ENCODE measurements at regions not wholly inside any gene's neighbourhood (a gene's known extent, or its start where the extent isn't known, plus 50 kb on each side); places are given as distances from the start of the nearest gene placed in this dataset.

DNA sequence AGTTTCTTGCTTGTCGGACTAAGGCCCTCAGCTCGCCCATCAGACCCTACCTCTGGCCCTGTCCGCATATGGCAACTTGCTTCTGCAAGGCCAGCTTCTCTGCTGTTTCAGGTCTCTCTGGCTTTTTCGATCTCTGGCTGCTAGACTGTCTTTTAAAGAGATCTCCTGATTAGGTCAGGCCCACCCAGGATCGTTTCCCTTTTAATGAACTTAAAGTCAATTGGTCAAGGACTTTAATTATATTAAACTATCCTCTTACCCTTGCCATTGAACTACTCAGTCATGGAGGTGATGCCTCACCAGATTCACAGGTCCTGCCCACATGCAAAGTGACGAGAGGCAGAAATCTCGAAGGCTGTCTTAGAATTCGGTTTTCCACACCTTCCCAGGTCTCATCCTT, 670.9 kb downstream of the GATA3 start:
- Histone ChIP-seq H3K27ac (replicated peaks) (no peak overlapping the region), H3K27me3 (ENCODE audit: insufficient read depth, poor library complexity, severe bottlenecking) (no peaks in the 10 kb centered on the region), H3K4me3 (replicated peaks; ENCODE audit: insufficient read depth, low read length) (no peak overlapping the region)
- TF ChIP-seq, protein P1, sequence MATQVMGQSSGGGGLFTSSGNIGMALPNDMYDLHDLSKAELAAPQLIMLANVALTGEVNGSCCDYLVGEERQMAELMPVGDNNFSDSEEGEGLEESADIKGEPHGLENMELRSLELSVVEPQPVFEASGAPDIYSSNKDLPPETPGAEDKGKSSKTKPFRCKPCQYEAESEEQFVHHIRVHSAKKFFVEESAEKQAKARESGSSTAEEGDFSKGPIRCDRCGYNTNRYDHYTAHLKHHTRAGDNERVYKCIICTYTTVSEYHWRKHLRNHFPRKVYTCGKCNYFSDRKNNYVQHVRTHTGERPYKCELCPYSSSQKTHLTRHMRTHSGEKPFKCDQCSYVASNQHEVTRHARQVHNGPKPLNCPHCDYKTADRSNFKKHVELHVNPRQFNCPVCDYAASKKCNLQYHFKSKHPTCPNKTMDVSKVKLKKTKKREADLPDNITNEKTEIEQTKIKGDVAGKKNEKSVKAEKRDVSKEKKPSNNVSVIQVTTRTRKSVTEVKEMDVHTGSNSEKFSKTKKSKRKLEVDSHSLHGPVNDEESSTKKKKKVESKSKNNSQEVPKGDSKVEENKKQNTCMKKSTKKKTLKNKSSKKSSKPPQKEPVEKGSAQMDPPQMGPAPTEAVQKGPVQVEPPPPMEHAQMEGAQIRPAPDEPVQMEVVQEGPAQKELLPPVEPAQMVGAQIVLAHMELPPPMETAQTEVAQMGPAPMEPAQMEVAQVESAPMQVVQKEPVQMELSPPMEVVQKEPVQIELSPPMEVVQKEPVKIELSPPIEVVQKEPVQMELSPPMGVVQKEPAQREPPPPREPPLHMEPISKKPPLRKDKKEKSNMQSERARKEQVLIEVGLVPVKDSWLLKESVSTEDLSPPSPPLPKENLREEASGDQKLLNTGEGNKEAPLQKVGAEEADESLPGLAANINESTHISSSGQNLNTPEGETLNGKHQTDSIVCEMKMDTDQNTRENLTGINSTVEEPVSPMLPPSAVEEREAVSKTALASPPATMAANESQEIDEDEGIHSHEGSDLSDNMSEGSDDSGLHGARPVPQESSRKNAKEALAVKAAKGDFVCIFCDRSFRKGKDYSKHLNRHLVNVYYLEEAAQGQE (IDR thresholded peaks at IDR 0.05; ENCODE audit: insufficient replicate concordance, low read depth), result no peak
- TF ChIP-seq SPI1 (IDR thresholded peaks at IDR 0.05; ENCODE audit: borderline replicate concordance, low read depth), result no peak
- no peak for TF ChIP-seq GABPA (IDR thresholded peaks at IDR 0.05; ENCODE audit: low read depth)
- TF ChIP-seq POLR2AphosphoS5 (IDR thresholded peaks at IDR 0.05; ENCODE audit: low read depth), result no peak
- TF ChIP-seq, protein P2, sequence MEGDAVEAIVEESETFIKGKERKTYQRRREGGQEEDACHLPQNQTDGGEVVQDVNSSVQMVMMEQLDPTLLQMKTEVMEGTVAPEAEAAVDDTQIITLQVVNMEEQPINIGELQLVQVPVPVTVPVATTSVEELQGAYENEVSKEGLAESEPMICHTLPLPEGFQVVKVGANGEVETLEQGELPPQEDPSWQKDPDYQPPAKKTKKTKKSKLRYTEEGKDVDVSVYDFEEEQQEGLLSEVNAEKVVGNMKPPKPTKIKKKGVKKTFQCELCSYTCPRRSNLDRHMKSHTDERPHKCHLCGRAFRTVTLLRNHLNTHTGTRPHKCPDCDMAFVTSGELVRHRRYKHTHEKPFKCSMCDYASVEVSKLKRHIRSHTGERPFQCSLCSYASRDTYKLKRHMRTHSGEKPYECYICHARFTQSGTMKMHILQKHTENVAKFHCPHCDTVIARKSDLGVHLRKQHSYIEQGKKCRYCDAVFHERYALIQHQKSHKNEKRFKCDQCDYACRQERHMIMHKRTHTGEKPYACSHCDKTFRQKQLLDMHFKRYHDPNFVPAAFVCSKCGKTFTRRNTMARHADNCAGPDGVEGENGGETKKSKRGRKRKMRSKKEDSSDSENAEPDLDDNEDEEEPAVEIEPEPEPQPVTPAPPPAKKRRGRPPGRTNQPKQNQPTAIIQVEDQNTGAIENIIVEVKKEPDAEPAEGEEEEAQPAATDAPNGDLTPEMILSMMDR (IDR thresholded peaks at IDR 0.05; ENCODE audit: insufficient read depth, low read length), result no peak
- DNase-seq (ENCODE audit: low read depth in 1 of 2, low spot score in 1 of 2), result no peak

DNA sequence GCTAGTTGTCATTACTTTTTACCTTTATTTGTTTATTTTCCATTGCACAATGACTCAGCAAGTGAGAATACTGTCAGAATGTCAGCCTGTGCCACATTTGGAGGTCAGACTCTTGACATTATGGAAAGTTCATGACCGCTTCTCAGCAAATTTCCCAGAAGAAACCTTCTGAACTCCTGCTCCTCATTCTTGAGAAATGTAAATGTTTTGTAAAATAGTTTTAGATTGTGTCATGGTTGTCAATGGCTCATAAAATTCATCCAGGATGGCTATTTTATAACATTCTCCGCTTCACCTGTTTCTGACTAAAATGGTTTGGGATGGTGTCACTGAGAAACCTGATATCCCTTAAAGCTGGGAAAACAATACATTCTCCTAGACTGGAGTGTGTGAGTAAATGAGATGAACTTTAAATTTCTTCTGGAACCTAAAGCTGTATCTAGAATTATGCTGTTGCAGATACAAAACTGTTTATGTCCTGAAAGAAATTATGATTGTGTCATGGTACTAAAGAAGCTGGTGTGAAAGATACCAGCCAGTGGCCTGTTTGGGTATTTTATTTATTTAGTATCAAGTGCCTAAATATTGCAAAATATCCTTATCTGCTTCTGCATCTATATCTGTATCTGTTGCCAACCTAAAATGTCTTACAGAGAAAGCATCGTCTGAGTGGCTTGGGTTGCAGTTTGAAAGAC, 671.7 kb downstream of the GATA3 start:
- Histone ChIP-seq H3K27me3 (ENCODE audit: insufficient read depth, poor library complexity, severe bottlenecking) (no peaks in the 10 kb centered on the region), H3K4me3 (replicated peaks; ENCODE audit: insufficient read depth, low read length) (no peak overlapping the region), H3K27ac (replicated peaks) (no peak overlapping the region)
- no peak for DNase-seq (ENCODE audit: low read depth in 1 of 2, low spot score in 1 of 2)
- TF ChIP-seq, protein P2 (IDR thresholded peaks at IDR 0.05; ENCODE audit: insufficient read depth, low read length), result no peak
- no peak for TF ChIP-seq GABPA (IDR thresholded peaks at IDR 0.05; ENCODE audit: low read depth)
- TF ChIP-seq, protein P1 (IDR thresholded peaks at IDR 0.05; ENCODE audit: insufficient replicate concordance, low read depth), result no peak
- TF ChIP-seq POLR2AphosphoS5 (IDR thresholded peaks at IDR 0.05; ENCODE audit: low read depth), result no peak
- TF ChIP-seq SPI1 (IDR thresholded peaks at IDR 0.05; ENCODE audit: borderline replicate concordance, low read depth), result no peak

DNA sequence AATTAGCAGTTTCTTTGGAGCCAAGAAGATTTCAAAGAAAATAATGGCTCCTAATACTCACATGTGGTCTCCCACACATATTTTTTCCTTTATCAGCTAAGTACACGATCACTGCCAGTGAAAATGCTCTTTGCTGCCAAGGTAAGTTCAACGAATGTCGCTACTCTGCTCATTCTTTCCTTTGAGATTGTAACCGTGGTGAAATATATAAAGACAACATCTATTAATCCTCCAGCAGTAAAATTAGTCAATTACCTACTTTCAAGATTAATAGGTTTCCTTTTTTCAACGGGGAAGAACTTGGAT, 672.2 kb downstream of the GATA3 start:
- DNase-seq (ENCODE audit: low read depth in 1 of 2, low spot score in 1 of 2), result no peak
- TF ChIP-seq, protein P2 (IDR thresholded peaks at IDR 0.05; ENCODE audit: insufficient read depth, low read length), result no peak
- TF ChIP-seq GABPA (IDR thresholded peaks at IDR 0.05; ENCODE audit: low read depth) (no peak), POLR2AphosphoS5 (IDR thresholded peaks at IDR 0.05; ENCODE audit: low read depth) (no peak), SPI1 (IDR thresholded peaks at IDR 0.05; ENCODE audit: borderline replicate concordance, low read depth) (no peak)
- TF ChIP-seq, protein P1 (IDR thresholded peaks at IDR 0.05; ENCODE audit: insufficient replicate concordance, low read depth), result no peak
- H3K27ac ChIP-seq (replicated peaks), result no peak overlapping the region

More for the DNA sequence above, 672.2 kb downstream of the GATA3 start:
- Histone ChIP-seq H3K4me3 (replicated peaks; ENCODE audit: insufficient read depth, low read length) (no peak overlapping the region), H3K27me3 (ENCODE audit: insufficient read depth, poor library complexity, severe bottlenecking) (no peaks in the 10 kb centered on the region)

Measured in HL-60 (cell line).